HPDE6-E6E7 (cell line): ENCODE measurements at regions not wholly inside any gene's neighbourhood (a gene's known extent, or its start where the extent isn't known, plus 50 kb on each side); places are given as distances from the start of the nearest gene placed in this dataset.

ENCODE experiments used
- DNase-seq: peaks from one replicate; pipeline ENCODE4 v3.0.0; 2011; ENCODE audit warnings: missing footprints; ENCODE audit errors: extremely low spot score

- DNase-seq: no peak
Observed at GRCh38 chr5:116652903-116653302, 78.3 kb upstream of the SEMA6A start.

- DNase-seq: no peak
Observed at GRCh38 chr5:116652196-116652729, 77.6 kb upstream of the SEMA6A start.

GRCh38 chr5:116651653-116652052, 77.0 kb upstream of the SEMA6A start:
- no peak for DNase-seq

- no peak for DNase-seq
Observed at GRCh38 chr5:116650964-116651363, 76.3 kb upstream of the SEMA6A start.

- no peak for DNase-seq
Observed at GRCh38 chr5:116650544-116650943, 75.9 kb upstream of the SEMA6A start.

- no peak for DNase-seq
Observed at GRCh38 chr5:116646611-116647289, 72.1 kb upstream of the SEMA6A start.

- no peak for DNase-seq
Observed at GRCh38 chr5:116645627-116646026, 71.0 kb upstream of the SEMA6A start.

- DNase-seq: no peak
Observed at GRCh38 chr5:116640236-116640635, 65.6 kb upstream of the SEMA6A start.

GRCh38 chr5:116637149-116637740, 62.6 kb upstream of the SEMA6A start:
- no peak for DNase-seq

- no peak for DNase-seq
Observed at GRCh38 chr5:116632890-116633289, 58.3 kb upstream of the SEMA6A start.

GRCh38 chr5:116631147-116631546, 56.5 kb upstream of the SEMA6A start:
- DNase-seq: no peak

- DNase-seq: no peak
Observed at GRCh38 chr5:116629168-116629567, 54.5 kb upstream of the SEMA6A start.

- no peak for DNase-seq
Observed at GRCh38 chr5:116626945-116627679, 52.5 kb upstream of the SEMA6A start.

GRCh38 chr5:116626272-116626723, 51.7 kb upstream of the SEMA6A start:
- no peak for DNase-seq
